Progenitor cell of endocrine pancreas (in vitro differentiated cells): ENCODE measurements at regions not wholly inside any gene's neighbourhood (a gene's known extent, or its start where the extent isn't known, plus 50 kb on each side); places are given as distances from the start of the nearest gene placed in this dataset.

ENCODE experiments used
- DNase-seq: peaks from one replicate; pipeline ENCODE4 v3.0.0; 2021; ENCODE audit warnings: low spot score; ENCODE audit not compliant: unreplicated experiment
- H3K27ac Mint-ChIP-seq: 2 replicates; pipeline ENCODE4 v1.8.0; 2021; ENCODE audit warnings: mild to moderate bottlenecking, moderate library complexity, mixed read lengths
- H3K27me3 Mint-ChIP-seq: 2 replicates; pipeline ENCODE4 v1.8.0; 2021; ENCODE audit warnings: mixed read lengths
- H3K36me3 Mint-ChIP-seq: 2 replicates; pipeline ENCODE4 v1.8.0; 2022; ENCODE audit warnings: mixed read lengths; ENCODE audit not compliant: insufficient read depth
- H3K4me1 Mint-ChIP-seq: 2 replicates; pipeline ENCODE4 v1.8.0; 2021; ENCODE audit warnings: low read depth, mixed read lengths
- H3K4me3 Mint-ChIP-seq: 2 replicates; pipeline ENCODE4 v1.8.0; 2021; ENCODE audit warnings: low read depth, mild to moderate bottlenecking, moderate library complexity, mixed read lengths
- H3K9me3 Mint-ChIP-seq: 2 replicates; pipeline ENCODE4 v1.8.0; 2021; ENCODE audit warnings: low read depth, mixed read lengths
- TF ChIP-seq, protein P1 (sequence below): fragments of 200-600 bp; sonication (generic); IDR thresholded peaks from one replicate; pipeline ENCODE4 v1.5.0; 2021; ENCODE audit warnings: antibody characterized with exemption, mild to moderate bottlenecking; ENCODE audit not compliant: unreplicated experiment

DNA sequence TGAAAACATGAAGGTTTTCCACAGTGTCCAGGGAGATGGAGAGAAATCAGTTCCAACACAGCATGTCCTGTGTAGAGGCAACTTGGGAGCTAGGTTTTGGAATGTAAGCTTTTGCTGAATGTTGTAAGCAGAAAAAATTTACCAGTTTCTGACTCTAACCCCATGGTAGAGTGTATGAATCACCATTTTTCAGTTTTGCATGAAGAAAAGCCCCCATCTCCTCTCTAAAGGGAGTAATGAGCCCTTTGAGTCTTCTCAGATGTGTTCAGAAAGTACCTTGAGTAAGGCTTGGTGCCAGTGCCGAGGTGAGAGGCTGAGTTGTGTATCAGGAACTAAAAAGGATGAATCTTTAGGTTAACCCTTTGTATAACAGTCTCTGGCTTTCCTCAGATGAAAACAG is 96.2 kb downstream of the ADRB2 start:
- no peaks in the 10 kb centered on the region for H3K4me1 Mint-ChIP-seq
- DNase-seq, result no peak
- no peak overlapping the region for H3K4me3 Mint-ChIP-seq
- H3K27ac Mint-ChIP-seq, result no peak overlapping the region
- TF ChIP-seq, protein P1, sequence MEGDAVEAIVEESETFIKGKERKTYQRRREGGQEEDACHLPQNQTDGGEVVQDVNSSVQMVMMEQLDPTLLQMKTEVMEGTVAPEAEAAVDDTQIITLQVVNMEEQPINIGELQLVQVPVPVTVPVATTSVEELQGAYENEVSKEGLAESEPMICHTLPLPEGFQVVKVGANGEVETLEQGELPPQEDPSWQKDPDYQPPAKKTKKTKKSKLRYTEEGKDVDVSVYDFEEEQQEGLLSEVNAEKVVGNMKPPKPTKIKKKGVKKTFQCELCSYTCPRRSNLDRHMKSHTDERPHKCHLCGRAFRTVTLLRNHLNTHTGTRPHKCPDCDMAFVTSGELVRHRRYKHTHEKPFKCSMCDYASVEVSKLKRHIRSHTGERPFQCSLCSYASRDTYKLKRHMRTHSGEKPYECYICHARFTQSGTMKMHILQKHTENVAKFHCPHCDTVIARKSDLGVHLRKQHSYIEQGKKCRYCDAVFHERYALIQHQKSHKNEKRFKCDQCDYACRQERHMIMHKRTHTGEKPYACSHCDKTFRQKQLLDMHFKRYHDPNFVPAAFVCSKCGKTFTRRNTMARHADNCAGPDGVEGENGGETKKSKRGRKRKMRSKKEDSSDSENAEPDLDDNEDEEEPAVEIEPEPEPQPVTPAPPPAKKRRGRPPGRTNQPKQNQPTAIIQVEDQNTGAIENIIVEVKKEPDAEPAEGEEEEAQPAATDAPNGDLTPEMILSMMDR, result no peak
- H3K9me3 Mint-ChIP-seq, result no peaks in the 10 kb centered on the region
- peaks cover 10% of the 10 kb centered on the region for H3K27me3 Mint-ChIP-seq
- H3K36me3 Mint-ChIP-seq, result no peaks in the 10 kb centered on the region

DNA sequence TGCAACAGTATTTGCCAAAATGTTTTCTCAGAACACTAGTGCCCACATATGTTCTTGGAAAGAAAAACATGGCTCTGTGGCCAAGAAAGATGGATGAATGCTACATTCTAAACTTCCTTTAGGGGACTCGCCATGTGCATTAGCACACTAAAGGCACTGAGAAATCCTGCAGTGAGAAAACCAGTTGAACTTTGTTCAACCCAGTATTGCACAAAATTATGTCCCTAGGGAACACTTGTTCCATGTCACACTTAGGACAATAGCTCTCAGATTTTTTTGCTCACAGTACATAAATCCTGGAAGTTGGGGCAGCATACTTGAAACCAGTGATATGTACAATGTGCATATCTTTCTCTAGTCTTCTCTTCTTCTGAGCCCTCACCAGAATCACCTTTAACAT is 96.6 kb downstream of the ADRB2 start:
- TF ChIP-seq, protein P1, result no peak
- H3K27me3 Mint-ChIP-seq, result peaks cover 10% of the 10 kb centered on the region
- no peak for DNase-seq
- H3K4me3 Mint-ChIP-seq, result no peak overlapping the region
- H3K36me3 Mint-ChIP-seq, result no peaks in the 10 kb centered on the region
- no peaks in the 10 kb centered on the region for H3K4me1 Mint-ChIP-seq
- H3K27ac Mint-ChIP-seq, result no peak overlapping the region
- no peaks in the 10 kb centered on the region for H3K9me3 Mint-ChIP-seq

DNA sequence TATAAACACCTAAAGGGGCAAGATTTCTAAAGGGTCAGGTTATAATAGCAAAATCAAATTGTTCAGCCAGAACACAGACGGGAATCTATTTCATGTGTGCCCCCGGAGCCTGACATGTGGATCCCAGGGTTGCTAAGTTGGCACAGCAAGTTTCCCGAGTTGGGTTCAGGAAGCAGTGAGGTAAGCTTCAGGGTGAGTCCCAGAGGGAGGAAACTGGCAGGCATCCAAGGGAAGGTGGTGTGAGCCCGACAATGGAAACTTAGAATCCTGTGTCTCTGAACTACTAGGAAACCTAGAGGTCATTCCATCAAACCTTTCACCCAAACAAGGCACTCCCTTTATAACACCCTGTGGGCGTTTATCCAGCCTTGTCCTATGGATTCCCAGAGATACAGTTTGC is 98.4 kb downstream of the ADRB2 start:
- TF ChIP-seq, protein P1, result no peak
- no peak for DNase-seq
- no peaks in the 10 kb centered on the region for H3K4me1 Mint-ChIP-seq

DNA sequence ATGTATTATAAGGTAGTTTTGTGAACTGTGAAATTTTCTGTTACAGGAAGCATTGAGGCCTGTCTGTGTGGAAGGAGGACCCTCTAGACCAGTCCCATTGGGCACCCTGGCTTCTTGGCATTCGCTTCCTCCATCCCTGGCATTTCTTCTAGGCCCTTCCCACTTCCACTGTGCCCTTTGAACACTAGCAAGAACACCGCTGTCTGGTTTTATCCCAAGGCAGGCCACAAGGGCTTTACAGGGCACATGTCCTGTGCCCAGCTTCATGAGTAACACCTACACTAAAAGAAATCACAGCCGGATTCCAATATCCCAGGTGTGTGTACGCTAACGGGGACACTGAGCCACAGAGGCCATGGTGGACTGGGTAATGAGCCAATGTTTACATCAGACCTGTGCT is 99.8 kb downstream of the ADRB2 start:
- Mint-ChIP-seq H3K4me1 (no peaks in the 10 kb centered on the region), H3K9me3 (no peaks in the 10 kb centered on the region), H3K36me3 (no peaks in the 10 kb centered on the region), H3K27me3 (peaks cover 10% of the 10 kb centered on the region), H3K27ac (no peak overlapping the region), H3K4me3 (no peak overlapping the region)
- TF ChIP-seq, protein P1, result no peak
- no peak for DNase-seq

More for the DNA sequence above, 98.4 kb downstream of the ADRB2 start:
- H3K9me3 Mint-ChIP-seq, result no peaks in the 10 kb centered on the region
- H3K27ac Mint-ChIP-seq, result no peak overlapping the region
- H3K36me3 Mint-ChIP-seq, result no peaks in the 10 kb centered on the region
- H3K27me3 Mint-ChIP-seq, result peaks cover 10% of the 10 kb centered on the region
- no peak overlapping the region for H3K4me3 Mint-ChIP-seq

DNA sequence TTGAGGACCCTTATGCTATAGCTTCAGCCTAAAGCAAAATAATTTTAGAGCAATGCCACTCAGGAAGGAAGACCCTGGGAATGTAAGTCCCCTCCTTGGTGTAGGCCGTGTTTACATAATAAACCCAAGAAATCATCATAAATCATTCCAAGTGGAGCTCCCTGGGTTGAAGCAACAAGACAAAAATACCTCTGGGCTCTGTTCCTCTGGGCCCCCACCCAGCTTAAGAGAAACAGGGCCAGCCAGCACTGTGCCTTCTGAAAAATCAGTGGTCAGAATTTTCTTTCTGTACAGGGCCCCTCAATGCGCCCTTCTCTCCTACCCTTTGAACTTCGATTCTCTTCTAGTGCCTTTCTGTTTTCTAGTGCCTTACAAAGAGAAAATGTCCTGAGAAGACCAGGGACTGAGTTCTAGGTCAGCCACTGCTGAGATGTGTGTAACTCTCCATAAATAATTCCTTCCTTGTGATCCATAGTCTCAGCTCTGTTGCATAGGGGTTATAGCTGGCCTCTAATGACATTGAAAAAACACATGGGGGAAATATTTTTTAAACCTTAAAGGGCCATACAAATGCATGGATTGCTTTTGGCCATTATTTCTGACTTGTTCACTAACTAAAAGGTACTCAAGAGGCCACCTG is 101.0 kb downstream of the ADRB2 start:
- Mint-ChIP-seq H3K4me1 (no peaks in the 10 kb centered on the region), H3K36me3 (no peaks in the 10 kb centered on the region), H3K27me3 (peaks cover 3% of the 10 kb centered on the region), H3K9me3 (no peaks in the 10 kb centered on the region), H3K4me3 (no peak overlapping the region), H3K27ac (no peak overlapping the region)
- TF ChIP-seq, protein P1, result no peak
- no peak for DNase-seq
